Renal cortical epithelial cell (primary cell): ENCODE measurements at regions not wholly inside any gene's neighbourhood (a gene's known extent, or its start where the extent isn't known, plus 50 kb on each side); places are given as distances from the start of the nearest gene placed in this dataset.

Source experiments
- DNase-seq: peaks from one replicate; pipeline ENCODE4 v3.0.0-alpha.2; 2011; ENCODE audit warnings: low read depth

DNA sequence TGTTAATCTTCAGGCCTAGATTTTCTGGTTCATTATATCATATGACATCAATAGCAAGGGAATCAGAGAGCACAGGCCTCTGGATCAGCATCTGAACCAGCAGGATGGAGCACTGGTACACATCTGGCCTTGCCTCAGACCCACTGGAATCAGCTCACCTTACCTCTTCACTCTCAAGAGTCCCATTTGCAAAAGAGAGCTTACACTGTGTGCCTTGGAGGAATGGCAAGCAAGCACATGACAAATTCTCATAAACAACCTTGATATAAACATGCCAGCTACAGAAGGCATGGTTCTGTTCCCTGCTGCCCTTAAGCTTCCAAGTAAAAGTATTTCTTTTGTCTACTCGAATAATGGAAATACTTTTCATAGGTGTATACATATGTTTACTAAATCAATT lies 128.6 kb upstream of the CPM start:
- DNase-seq: no peak

DNA sequence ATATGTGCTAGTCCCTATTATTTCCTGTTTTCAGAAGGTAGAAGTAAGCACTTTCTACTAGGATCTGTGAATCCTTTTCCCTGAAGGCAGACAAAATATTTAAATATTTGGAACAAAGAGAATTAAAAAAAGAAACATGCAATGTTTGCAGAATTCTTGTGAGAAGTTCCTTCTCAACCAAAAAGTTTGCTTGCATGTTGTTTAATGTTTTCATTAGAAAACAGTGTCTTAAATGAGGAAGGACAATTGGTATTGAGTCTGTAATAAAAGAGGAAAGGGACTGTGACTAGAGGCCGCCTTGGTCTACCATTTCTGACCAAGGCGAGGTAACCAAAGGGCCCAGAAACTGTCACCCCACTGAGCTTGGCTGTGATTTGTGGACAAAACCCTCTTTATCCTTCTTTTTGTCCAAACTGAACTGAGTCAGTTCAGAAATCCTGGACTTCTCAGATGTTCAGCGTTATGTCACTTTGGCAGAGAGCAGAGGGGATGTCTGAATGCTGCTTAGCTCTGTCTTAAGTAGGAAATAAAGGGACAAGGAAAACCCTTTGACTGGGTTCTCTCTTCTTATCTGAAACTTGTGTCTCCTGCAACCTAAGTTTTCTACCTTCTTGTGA lies 129.8 kb upstream of the CPM start:
- no peak for DNase-seq

DNA sequence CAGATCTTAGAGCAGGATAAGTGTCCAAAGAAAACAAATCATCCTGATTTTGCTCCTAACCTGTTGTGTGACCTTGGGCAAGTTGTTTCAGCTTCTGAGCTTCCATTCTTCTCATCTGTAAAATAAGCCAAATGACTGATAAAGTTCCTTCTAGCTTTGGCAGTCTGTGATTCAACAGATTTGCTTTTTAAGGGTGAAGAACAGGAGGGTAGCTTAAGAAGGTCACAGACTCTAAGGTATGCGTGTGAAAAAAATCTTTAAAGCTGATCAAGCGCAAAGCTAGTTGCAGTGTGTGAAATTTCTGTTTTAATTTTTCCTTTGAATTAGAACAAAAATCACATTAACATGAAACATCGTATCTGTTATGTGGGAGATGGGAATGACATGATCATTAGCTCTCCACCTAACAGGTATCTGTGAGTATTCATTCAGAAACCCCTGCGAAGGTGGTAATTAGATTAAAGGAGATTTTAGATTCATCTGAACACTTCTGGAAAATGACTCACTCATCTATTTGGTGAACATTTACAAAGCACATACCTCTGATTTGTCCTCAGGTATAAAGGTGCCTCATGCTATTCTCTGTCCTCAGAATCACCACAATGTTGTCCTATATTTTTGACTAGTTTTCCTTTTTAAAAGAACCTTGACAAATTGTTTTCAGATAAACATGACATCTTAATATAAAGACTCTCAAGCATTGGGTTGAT lies 131.9 kb upstream of the CPM start:
- DNase-seq: peak; percentile 87

DNA sequence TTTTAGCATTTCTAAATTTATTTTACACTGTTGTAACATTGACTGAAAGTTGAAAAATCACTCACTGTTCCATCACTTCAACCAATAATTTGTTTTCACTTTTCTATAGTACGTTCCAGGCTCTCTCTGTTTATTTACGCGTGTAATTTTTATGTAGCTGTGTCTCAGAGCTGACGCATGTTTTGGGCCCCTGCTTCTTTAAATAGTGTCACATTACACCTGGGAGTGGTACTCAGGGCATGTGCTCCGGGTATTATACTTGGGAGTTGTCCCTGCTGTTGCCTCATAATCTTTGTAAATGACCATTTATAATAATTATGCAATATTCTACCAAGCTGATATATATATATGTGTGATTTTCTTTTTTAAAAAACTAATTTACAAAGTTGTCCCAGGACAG lies 132.8 kb upstream of the CPM start:
- DNase-seq: peak; percentile 47

DNA sequence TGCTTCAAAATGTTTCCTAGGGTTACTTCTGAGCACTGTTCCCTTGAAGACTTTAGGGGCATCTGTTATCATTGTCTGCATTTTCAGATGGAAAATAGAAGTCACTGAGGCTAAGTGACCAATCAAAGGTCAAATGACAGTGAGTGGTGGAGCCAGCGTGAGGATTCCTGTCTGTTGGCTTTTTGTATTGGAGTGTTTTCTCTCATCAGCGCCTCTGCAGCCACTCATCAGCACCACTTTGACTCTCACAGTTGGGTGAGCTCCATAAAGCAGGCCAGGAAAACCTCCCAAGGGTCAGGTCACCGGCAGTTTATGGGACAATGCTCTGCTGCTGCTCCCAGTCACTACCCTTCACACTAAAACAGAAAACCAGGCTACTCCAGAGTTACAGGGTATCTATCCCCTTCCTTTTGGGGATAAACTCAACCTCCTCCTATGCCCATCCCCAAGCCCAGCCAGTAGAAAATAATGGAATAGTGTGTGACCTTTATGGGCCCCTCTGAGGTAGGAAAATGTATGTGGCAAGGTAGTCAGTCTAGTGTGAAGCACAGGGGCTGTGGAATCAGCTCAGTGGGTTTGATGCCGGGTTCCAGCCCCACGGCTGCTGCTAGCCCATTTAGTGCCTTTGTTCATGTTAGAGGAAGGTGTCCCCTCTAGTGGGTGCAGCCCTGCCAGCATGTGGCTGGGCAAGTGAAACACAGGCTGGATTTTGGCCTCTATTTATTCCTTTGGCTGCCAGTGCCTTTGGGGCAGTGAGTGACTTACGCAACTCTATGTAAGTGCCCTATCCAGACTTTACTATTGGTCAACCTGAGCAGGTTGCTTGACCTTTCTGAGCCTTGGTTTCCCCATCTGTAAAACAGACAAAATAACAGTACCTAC lies 133.8 kb upstream of the CPM start:
- peak; percentile 81 for DNase-seq

- peak; percentile 84 for DNase-seq
Observed at GRCh38 chr12:69067713-69068112, 134.7 kb upstream of the CPM start.

GRCh38 chr12:69068448-69068847 lies 135.5 kb upstream of the CPM start:
- peak; percentile 100 for DNase-seq

GRCh38 chr12:69069479-69069878 lies 136.5 kb upstream of the CPM start:
- DNase-seq: no peak

GRCh38 chr12:69070319-69071090 lies 137.5 kb upstream of the CPM start:
- peak; percentile 73 for DNase-seq

DNA sequence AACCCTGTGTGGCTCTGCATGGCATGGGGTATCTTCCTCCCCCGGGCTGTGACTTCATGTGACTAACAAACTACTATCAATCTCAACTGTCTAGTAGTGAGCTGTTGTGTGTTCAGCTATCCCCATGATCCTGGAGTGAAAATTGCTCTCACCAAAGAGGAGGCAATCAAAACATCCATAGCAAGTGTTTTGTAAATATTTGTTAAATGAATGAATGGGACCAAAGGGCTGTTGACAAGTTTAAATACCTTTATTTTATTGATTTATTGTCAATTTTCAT lies 138.1 kb upstream of the CPM start:
- DNase-seq: no peak

DNA sequence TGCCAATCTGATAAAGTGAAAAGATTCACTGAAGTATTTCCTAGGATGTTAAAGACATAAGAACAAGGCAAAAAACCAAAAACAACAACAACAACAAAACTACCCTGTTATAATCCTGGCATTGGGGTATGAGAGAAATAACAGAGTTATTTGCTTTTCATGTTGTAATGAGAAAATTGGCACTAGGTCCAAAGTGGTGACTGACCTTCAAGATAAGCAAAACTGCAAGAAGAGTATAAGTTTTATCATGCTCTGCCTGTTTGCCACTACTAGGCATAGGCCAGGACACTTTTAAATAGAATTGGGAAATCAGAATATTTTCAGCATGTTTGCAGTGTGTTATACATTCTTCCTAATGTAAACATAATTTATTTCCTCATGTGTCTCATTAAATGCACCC lies 140.1 kb upstream of the CPM start:
- no peak for DNase-seq

DNA sequence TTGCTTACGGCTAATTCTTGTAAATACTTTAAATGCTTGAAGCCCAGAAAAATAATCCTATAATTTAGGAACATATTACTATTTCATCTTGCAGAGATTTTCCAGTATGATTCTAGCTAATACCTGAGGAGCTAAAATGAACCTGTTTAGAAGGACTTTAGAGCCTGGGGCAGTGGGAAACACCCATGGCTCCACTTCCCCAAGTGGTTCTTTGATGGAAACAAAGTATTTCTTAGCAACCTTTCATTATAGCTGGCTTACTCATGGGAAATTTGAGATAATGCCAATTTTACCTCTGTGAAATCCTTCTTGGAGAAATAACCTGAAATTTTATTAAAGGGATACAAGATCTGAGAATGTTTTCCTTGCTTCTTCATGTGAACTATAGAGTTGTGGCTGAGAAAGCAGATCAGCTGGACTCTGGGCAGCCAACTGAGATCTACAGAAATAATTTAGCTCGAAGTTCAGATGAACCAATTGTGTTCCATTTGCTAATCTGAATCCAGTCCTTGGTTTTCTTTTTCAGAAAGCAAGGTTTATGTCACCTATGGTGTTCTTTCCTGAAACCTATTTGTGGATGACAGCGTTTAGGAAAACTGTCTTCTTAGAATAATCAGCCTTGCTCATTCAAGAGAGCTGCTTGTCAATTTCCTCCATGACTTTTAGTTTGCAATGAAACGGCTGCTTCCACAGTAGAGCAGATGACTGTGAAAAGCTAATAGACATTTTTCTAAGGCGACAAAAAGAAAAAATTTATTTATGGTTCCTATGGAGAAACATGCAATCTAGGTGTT lies 141.8 kb upstream of the CPM start:
- DNase-seq: peak; percentile 44

DNA sequence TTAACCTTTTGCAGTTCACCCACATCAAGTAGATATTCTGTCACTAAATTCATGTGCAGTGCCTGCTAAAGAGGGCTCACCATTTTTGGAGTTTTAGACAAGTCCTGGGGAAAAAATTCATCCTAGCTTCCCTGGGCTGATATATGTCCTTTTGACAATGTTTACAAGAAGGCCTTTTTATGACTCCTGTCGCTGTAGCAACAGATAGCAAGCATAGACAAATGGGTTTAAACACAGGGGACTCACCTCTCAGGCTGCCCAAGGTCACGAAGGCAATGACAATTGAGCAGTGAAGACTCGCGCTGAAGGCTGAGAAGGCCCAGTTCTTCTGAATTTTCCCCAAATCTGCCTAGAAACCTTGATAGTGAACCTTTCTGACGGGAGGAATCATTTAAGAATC lies 150.7 kb upstream of the CPM start:
- DNase-seq: no peak

- DNase-seq: no peak
Observed at GRCh38 chr12:69084816-69085378, 151.9 kb upstream of the CPM start.

- DNase-seq: peak; percentile 65
Observed at GRCh38 chr12:69085852-69086251, 152.9 kb upstream of the CPM start.

- DNase-seq: no peak
Observed at GRCh38 chr12:69087986-69088385, 151.4 kb upstream of the CPSF6 start.

DNA sequence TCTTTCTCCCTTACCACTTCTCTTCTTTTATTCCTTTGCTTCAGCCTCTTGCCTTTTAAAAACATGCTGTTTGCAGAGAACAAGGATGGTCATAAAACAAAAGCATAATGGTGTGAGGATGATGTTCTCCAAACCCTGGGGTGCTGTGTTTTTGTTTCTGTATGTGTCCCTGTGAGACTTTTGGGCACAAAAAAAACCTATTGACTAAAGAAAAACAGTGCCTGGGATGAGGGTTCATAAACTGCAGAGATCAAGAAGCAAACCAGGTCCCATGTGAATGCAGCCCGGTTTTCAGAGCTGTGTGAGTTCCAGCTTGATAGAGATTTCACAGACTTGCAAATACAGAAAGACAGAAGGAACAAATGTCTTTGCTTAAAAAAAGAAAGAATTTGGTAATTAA lies 148.6 kb upstream of the CPSF6 start:
- DNase-seq: no peak

DNA sequence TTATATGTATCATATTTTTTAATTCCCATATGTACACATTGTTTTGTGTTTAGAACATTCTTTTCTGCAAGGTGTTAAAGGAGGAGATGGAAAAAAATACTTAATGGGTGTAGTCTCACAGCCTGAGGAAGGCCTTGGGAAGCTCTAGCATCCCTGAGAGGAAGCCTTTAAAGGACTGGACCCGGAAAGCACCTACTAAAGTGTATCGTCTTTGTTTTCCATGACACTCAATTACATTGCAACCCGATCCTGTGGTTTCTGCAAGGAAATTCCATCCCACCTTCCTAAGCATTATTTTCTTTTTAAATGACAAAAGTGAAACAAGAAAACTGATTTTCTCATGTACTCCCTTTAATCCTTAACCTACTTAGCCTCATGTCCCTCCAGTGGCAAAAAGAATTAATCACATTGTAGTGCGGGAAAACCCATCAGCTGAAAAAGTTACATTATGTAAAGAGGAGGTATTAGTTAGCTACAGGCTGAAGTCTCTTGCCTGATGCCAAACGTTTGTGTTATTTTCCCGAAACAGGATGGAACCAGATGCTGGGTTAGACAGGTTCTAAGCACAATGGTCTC lies 147.8 kb upstream of the CPSF6 start:
- peak; percentile 21 for DNase-seq

GRCh38 chr12:69092137-69092536 lies 147.2 kb upstream of the CPSF6 start:
- no peak for DNase-seq

DNA sequence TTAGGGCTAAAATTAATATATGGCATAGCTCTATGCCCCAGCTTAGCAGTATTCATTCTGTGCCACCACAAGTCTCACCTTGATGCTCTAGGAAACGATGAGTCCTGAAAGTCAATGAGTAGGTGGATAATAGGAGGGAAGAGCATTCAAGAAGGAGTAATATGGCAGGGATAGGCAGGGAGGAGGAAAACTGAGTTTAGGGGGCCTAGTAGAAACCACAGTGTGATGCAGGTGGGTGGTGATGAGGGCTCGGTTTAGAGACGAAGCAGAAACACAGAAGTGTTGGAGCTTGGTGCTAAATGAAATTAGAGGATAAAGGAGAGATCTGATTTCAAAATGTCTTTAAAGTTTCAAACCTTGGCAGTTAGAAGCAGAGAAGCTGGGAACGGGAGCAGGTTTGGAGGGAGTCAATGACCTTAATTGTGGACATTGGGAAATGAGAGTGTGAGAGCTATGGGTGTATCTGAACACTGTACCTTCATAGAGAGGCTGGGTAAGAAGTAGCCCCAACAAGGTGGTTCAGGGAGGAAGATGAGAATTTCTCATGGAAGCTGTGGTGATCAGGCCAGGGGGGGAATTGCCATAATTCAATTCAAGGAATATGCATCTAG lies 144.7 kb upstream of the CPSF6 start:
- no peak for DNase-seq
